NCI-H128 (cell line): ENCODE measurements at regions not wholly inside any gene's neighbourhood (a gene's known extent, or its start where the extent isn't known, plus 50 kb on each side); places are given as distances from the start of the nearest gene placed in this dataset.

Source experiments
- DNase-seq: peaks from one replicate; lab custom pipeline; 2025; ENCODE audit not compliant: unreplicated experiment; lab: John Stamatoyannopoulos, UW

DNA sequence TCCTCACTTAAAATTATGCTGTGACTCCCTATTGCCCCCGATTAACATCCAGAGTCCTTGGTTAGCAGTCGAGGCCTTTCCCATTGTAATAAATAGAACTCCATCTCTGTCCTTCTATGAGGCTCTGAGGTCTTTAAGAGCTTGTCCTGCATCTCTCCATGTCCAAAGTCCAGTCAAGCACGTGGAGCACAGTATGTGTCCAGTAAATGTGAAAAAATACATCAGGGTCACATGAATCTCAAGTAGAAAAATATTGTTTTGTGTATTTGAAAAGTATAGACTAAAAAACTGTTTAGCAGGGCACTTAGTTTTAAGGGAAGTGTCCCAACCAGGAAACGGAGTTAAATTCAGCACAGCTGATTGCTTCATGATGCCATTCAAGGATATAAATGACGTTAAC, 298.8 kb upstream of the TENM4 start:
- DNase-seq: no peak

DNA sequence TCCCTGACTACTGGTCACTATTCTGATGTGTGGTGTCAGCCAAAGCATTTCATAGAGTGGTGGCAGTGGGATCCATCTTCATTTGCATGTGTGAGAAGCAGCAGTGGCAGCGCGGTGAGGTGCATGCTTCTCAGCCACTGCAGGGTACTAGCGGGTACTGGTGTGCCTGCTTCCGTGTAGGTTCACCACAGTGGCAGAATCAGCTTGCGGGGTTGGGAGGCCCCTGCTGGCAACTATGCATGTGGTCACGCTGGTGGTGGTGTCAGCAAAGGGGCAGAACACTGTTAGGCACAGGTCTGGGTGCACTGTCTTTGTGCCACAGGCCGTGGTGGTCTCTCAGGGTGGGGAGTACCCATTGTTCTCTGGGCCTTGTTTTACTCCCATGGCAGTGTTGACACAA, 286.4 kb upstream of the TENM4 start:
- DNase-seq: no peak

- DNase-seq: no peak
Observed at GRCh38 chr11:79720115-79720514, 279.3 kb upstream of the TENM4 start.

DNA sequence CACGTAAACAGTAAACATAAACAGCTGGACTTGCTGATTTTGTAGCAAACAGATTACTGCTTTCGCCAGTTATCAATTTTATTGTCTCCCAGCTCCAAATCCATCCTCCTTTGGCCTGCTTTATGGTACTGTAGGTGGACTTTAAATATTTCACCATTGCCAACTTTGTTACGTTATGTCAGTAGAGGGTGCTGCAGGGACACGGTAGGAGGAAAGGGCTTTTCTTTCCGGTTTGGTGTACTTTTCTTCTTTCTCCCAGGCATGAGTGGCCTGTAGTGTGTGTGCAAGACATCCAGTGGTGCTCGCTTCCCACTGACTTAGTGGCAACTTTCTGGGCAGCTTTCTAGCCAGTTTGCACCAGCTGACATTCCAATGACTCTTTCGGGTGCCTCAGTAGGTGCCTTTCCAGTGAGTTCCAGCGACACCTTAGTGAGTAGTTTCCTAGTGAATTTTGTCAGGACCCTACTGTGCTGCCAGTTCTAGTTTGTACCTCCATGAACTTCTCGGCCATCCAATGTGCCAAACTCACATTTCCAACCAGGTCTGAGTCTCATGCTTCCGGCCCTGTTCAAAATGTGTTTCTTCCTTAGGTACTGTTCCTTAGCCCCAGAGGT, 267.6 kb upstream of the TENM4 start:
- no peak for DNase-seq

- DNase-seq: no peak
Observed at GRCh38 chr11:79705648-79706047, 264.8 kb upstream of the TENM4 start.

- no peak for DNase-seq
Observed at GRCh38 chr11:79702303-79702702, 261.5 kb upstream of the TENM4 start.

- no peak for DNase-seq
Observed at GRCh38 chr11:79699246-79699645, 258.4 kb upstream of the TENM4 start.

- no peak for DNase-seq
Observed at GRCh38 chr11:79697905-79698304, 257.1 kb upstream of the TENM4 start.

GRCh38 chr11:79694368-79694767, 253.5 kb upstream of the TENM4 start:
- DNase-seq: no peak

DNA sequence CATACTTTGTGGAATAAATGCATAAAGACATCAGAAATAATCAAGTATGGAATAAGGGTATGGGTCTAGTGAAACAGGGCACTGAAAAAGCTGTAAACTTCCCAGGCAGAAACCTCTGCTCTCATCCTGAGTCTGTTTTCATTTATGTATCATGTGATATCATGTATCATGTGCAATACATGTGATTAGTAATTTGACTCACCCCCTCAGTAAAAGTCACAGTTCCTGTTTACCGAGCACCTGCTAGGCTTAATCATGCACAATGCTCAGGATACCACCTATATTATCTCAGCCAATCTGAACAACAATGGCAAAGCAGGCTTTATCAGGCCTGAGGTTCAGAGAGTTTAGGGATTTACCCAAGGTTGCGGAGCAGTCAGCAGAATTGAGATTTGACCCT, 250.6 kb upstream of the TENM4 start:
- DNase-seq: no peak

DNA sequence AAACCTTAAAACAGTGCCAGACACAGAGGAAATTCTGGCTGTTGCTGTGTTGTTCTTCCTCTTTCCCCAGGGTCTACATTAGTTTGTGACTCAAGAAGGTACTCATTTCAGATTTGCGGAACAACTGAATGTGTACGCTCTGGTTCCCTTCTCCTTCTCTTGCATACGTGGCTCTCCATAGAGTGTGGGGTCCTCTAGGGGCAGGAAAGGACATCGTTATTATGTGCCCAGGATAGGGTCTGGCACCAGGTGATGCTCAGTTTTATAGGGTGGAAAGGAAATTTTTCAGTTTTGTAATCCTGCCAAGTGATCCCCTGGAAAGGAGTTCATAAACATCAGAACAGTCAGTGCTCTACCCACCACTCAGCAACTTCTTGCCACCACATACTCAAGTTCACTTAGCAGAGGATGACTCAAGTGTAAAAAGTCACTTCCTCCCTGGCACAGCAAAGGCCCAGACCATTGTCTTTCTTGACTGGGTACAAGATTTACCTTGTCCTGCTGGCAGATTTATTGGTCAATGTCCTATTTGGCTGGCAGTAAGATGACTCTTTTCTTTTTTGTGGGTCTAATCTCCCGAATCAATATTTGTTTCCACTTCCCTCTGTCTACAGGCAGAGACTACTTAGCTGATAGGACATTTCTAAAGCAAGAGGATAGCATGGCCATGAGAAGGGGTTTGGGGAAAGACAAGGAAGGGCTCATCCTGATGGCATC, 246.0 kb upstream of the TENM4 start:
- no peak for DNase-seq

GRCh38 chr11:79683930-79684329, 243.1 kb upstream of the TENM4 start:
- DNase-seq: no peak

DNA sequence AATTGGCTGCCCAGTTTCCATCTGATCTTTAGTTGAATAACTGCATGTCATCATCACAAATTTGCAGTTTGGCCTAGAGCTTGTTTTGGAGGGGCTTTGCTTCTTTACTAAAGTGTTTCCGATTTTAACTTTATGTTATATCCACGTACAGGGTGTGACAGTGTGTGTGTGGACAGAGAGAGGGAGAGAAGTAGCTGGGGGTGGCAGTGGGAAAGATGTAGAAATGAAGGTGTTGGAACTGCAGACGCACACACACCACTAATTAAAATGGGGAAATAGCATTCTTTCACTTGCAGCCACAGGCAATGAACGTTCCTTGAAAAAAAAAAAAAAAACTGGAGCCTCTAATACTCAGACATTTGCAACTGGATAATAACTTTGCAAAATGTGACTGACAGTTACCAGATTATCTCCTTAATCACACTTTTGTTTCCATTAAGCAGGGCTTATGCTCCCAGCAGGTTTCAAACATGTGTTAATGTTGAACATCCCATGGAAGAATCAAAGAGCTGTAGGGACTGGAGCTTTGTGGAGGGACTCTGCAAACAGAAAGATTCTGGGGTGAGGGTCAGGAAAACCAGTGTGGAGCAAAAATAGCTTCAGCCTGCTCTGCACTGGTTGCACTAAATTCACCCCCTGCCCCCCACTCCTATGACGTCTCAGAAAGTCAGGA, 238.1 kb upstream of the TENM4 start:
- no peak for DNase-seq

DNA sequence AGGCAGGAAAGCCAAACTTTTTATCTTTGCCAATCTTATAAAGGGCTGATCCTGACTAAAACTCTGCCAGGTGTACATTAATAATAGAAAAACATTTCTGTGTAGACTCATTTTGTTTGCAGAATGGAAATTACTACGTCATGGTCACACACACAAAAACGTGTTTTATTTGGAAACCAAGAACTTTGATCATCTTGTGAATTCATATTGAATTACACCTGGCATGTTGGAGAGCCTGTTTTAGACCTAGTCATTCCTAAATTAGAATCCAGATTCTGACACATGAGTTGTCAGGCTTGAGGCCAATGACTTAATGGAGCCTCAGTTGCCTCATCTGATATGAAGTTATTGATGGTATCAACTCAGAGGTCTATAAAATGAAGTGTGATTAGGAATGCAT, 235.6 kb upstream of the TENM4 start:
- DNase-seq: no peak

GRCh38 chr11:79675081-79675480, 234.3 kb upstream of the TENM4 start:
- DNase-seq: no peak

- DNase-seq: no peak
Observed at GRCh38 chr11:79672786-79673185, 232.0 kb upstream of the TENM4 start.

DNA sequence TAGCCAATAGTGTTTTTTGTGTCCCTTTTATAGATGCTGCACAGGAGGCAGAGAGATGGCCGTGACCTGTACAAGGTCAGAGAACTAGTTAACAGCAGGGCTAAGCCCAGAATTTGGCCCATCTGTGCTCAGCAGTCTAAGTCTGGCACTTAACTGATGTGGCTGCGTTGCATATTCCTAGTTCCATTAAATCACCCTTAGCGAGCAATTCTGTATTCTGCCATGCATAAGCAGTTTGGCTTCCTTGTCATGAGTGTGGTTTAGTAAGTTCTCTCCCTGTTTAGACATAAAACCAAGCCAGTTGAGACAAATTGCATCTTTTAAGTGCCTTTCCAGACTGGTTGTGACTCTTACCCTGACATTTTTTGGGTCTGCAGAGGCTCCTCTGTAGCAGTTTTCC, 230.6 kb upstream of the TENM4 start:
- no peak for DNase-seq

GRCh38 chr11:79670882-79671281, 230.1 kb upstream of the TENM4 start:
- DNase-seq: no peak

DNA sequence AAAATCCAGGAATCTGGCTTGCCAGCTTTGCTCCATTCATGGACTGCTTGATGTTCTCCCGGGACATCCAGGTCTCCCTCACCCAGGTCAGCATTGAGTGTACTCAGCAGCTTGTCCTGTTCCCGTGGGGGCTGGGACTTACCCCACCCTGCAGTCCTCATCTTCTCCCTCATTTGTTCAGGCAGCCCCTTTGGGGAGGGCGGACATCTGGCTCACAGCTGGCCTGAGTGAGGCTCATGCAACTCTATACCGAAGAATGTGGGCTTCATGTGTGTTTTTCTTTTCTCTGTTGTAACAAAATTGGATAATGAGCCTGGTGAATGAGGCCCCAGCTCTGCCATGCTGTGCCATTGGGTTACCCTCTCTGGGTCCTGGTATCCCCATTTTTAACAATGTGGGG, 227.7 kb upstream of the TENM4 start:
- DNase-seq: no peak

DNA sequence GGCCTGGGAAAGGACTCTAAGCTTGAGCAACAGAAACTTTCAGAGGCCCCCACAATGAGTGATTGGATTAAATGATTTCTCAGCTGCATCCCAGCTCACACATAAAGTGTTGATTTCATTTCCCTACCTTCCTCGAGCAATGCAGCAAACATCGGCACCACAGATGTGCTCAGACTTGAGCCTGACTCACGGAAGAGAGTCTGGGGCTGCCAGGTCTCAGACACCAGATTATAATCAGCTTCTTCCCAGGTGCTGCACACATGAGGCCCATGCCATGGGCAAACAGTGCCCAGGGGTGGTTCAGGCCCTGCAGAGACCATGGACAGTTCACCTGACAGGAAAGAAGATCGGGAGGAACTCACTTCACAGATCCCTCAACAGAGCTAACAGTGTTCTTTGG, 226.6 kb upstream of the TENM4 start:
- DNase-seq: no peak

- DNase-seq: peak; percentile 47
Observed at GRCh38 chr11:79663017-79663416, 222.2 kb upstream of the TENM4 start.

DNA sequence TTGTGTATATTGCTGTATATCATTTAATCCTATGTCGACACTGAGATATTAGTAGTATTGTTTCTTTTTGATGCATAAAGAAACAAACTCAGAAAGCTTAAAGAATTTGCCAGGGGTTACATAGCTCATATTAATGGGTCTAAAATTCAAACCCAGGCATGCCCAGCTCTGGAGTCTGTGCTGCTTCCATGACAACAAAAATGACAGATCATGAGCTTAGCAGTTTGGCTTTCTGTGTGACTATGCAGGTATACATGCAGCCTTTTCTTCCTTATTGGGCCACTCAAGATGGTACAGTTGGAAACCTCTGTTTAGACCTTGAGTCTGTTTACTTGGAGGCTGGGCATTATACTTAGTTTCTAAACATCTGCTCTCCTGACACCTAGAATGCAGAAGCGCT, 220.5 kb upstream of the TENM4 start:
- DNase-seq: no peak
